Activated naive CD8-positive, alpha-beta T cell (primary cell): ENCODE measurements at regions not wholly inside any gene's neighbourhood (a gene's known extent, or its start where the extent isn't known, plus 50 kb on each side); places are given as distances from the start of the nearest gene placed in this dataset.
"Not testable (repeated sequence)": the region's sequence is repeated elsewhere in the genome, so short reads cannot be mapped to it uniquely, and the experiment has no call there.

ENCODE experiments used
- H3K27ac Mint-ChIP-seq: one replicate; pipeline ENCODE4 v1.8.0; 2021; ENCODE audit warnings: mixed read lengths
- H3K27me3 Mint-ChIP-seq: one replicate; pipeline ENCODE4 v1.8.0; 2021; ENCODE audit warnings: mixed read lengths
- H3K36me3 Mint-ChIP-seq: one replicate; pipeline ENCODE4 v1.8.0; 2021; ENCODE audit warnings: mixed read lengths
- H3K4me1 Mint-ChIP-seq: one replicate; pipeline ENCODE4 v1.8.0; 2021; ENCODE audit warnings: low read depth, mixed read lengths
- H3K4me3 Mint-ChIP-seq: one replicate; pipeline ENCODE4 v1.8.0; 2021; ENCODE audit warnings: mild to moderate bottlenecking, mixed read lengths
- H3K9me3 Mint-ChIP-seq: one replicate; pipeline ENCODE4 v1.8.0; 2021; ENCODE audit warnings: low read depth, mixed read lengths

GRCh38 chr3:68676136-68676535 is 256.2 kb downstream of the TAFA4 start:
- no peak overlapping the region for H3K27ac Mint-ChIP-seq
- no peak overlapping the region for H3K4me3 Mint-ChIP-seq
- no peaks in the 10 kb centered on the region for H3K27me3 Mint-ChIP-seq
- H3K36me3 Mint-ChIP-seq = no peaks in the 10 kb centered on the region
- no peaks in the 10 kb centered on the region for H3K4me1 Mint-ChIP-seq
- H3K9me3 Mint-ChIP-seq = no peaks in the 10 kb centered on the region

DNA sequence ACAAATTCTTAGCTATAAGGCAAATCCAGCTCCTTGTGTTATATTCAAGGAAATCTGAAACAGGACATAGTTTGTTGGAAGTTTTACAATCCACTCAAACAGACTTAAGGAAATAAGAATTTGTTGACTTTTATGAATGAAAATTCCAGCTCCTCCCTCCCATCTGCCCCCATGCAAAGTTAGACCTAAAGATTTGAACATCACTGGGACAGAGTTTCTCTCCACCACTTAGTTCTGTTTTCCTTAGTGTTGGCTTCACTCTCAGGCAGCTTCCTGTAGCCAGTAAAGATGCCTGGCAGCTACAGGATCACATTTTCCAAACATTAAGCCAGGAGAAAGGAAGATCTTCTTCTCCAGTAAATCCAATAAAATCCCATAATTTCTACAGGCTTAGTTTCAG is 265.0 kb downstream of the TAFA4 start:
- Mint-ChIP-seq H3K9me3 (no peaks in the 10 kb centered on the region), H3K4me1 (no peaks in the 10 kb centered on the region), H3K27ac (no peak overlapping the region), H3K36me3 (no peaks in the 10 kb centered on the region), H3K4me3 (no peak overlapping the region), H3K27me3 (no peaks in the 10 kb centered on the region)

DNA sequence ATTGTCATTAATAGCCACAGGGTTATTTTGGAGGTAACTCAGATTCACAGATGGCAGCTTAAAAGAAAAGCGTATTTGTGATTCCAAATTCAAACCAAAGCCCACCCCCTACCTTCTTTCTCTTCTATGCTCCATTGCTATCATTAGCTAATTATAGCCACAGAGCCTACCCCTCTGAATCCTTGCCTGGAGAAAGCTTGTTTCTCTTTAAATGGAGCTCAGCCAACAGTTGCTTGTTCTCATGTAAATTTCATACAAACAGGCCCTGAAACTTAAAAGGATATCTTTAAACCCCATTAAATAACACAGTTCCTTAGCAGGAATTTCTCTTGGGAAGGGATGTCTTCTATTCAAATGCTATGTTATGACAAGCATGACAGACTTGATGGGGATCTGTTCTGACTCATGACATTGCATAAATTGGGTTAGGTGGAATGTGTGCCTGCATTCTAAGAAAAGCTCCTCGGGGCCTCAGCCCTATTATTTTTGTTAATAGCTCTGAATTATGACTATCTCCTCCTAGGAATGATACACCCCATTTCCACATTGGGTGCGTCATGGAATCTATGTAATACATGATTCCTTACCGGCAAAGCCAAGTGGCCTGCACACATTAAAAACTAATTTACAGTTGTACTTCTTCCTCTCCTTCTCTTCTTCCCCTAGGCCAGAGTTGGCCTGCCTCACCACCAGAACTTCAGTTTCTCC is 265.8 kb downstream of the TAFA4 start:
- Mint-ChIP-seq H3K4me3 (no peak overlapping the region), H3K27me3 (no peaks in the 10 kb centered on the region), H3K36me3 (no peaks in the 10 kb centered on the region), H3K9me3 (no peaks in the 10 kb centered on the region), H3K4me1 (no peaks in the 10 kb centered on the region), H3K27ac (no peak overlapping the region)

DNA sequence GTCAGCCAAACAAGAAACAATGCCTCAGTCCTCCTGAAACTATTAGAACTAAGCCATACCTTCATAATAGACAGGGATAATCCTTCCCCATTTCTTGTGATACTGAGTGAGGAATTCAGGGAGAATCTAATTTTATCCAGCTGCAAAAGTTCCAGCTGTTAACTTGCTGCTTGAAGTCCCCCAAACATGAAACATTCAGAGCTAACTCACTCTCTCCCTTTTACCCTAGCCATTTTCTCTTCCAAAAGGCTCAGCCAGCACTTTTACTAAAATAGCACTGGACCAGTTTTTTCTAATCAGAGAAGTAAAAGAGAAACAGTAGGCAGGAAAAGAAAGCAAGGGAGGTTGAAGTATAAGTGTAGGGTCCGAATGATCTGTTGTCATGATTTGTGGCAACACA is 268.1 kb downstream of the TAFA4 start:
- H3K27me3 Mint-ChIP-seq = no peaks in the 10 kb centered on the region
- H3K4me1 Mint-ChIP-seq = no peaks in the 10 kb centered on the region
- H3K4me3 Mint-ChIP-seq = no peak overlapping the region
- H3K9me3 Mint-ChIP-seq = no peaks in the 10 kb centered on the region
- H3K27ac Mint-ChIP-seq = no peak overlapping the region
- H3K36me3 Mint-ChIP-seq = no peaks in the 10 kb centered on the region

DNA sequence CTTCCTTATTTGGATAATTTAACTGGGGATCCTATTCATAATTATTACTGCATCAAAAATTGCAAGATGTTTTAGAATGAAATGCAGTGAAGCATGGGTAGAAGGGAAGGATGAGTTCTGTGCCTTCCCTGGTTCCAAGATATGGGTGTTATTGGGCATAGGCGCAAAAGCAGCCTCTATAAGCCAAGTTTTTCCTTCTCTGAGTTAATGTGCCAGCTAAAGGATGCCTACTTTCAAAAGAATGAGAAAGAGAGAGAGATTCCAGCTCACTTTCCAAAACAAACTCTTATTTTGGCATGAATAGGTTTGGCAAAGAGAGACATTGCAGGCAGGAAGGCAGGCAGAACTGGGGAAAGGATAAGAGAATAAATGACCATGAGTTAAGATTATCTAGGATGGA is 270.2 kb downstream of the TAFA4 start:
- Mint-ChIP-seq H3K27me3 (peaks cover 2% of the 10 kb centered on the region), H3K4me1 (no peaks in the 10 kb centered on the region), H3K27ac (no peak overlapping the region), H3K36me3 (no peaks in the 10 kb centered on the region), H3K4me3 (no peak overlapping the region), H3K9me3 (no peaks in the 10 kb centered on the region)

GRCh38 chr3:68650657-68651056 is 281.7 kb downstream of the TAFA4 start:
- not testable (repeated sequence) for H3K4me1 Mint-ChIP-seq, H3K27me3 Mint-ChIP-seq, H3K36me3 Mint-ChIP-seq, H3K27ac Mint-ChIP-seq, H3K4me3 Mint-ChIP-seq, H3K9me3 Mint-ChIP-seq

DNA sequence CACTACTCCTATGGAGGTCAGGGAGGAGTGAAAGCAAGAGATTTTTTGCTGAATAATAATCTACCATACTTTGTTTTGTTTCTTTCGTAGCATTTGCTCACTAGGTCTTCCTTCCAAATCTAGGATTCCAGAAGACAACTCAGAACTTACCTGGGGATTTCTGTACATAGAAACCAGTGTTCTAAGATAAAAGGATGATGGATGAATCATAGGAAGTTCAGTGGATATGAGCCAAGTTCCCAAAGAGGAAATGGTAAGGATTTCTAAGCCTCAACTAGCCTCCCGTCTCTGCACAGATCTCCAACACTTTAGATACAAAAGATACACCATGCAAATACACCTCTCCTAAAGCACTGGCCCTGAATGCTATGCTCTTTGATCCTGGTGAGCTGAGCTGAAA is 283.9 kb downstream of the TAFA4 start:
- H3K27ac Mint-ChIP-seq = no peak overlapping the region
- H3K27me3 Mint-ChIP-seq = peaks cover 2% of the 10 kb centered on the region
- H3K4me1 Mint-ChIP-seq = no peaks in the 10 kb centered on the region
- no peaks in the 10 kb centered on the region for H3K36me3 Mint-ChIP-seq
- no peak overlapping the region for H3K4me3 Mint-ChIP-seq
- H3K9me3 Mint-ChIP-seq = no peaks in the 10 kb centered on the region

DNA sequence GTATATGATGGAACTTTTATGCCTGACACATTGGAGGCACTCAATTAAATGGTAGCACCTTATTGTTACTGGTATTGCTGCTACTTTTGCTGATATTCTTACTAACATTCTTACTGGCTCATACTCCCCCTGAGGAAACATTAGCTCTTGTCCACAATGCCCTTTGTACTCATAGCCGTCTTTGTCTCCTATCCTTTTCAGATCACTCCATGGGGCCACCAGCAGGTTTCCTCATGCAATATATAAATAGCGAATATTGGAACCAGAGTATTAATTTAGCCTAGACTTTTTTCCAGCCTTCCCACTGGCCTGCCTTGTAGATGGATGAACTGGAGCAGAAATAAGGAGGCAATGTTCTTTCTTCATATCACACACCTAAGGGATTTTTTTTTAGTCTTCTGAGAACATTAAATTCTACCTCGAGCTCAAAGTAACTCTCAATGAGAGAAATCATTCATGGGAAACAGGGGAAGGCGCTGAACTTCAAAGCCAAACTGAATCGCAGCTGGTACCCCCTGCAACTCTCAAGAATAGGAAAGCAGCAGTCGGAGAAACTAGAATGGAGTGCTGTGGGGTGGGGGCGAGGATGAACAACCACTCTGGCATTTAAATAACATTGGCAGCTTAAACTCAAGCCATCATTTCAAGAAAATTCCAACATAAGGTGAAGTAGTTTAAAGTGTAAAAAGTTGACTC is 300.3 kb downstream of the TAFA4 start:
- Mint-ChIP-seq H3K27ac (no peak overlapping the region), H3K9me3 (no peaks in the 10 kb centered on the region), H3K36me3 (no peaks in the 10 kb centered on the region), H3K4me1 (no peaks in the 10 kb centered on the region), H3K4me3 (no peak overlapping the region), H3K27me3 (peaks cover 8% of the 10 kb centered on the region)

DNA sequence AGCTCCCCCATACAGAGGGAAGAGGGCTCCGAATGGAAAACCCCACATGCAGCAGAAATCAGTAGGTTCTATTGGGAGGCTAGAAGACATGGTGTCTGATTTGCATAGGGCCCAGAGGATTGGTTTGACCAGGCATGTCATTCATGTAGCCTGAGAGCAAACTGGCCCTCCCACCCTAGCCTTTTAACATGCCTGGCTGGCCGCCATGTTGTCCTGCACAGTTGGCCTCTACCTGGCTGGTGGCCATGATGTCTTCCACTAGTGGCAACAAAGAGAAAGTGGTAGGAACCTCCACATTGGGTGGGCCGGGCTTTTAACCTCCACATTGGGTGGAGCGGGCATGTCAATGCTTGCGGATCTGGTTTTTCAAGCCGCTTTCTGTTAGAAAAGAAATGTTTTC is 312.1 kb downstream of the TAFA4 start:
- H3K36me3 Mint-ChIP-seq = no peaks in the 10 kb centered on the region
- no peaks in the 10 kb centered on the region for H3K27me3 Mint-ChIP-seq
- no peaks in the 10 kb centered on the region for H3K4me1 Mint-ChIP-seq
- no peak overlapping the region for H3K4me3 Mint-ChIP-seq
- H3K9me3 Mint-ChIP-seq = peaks cover 10% of the 10 kb centered on the region
- H3K27ac Mint-ChIP-seq = no peak overlapping the region

DNA sequence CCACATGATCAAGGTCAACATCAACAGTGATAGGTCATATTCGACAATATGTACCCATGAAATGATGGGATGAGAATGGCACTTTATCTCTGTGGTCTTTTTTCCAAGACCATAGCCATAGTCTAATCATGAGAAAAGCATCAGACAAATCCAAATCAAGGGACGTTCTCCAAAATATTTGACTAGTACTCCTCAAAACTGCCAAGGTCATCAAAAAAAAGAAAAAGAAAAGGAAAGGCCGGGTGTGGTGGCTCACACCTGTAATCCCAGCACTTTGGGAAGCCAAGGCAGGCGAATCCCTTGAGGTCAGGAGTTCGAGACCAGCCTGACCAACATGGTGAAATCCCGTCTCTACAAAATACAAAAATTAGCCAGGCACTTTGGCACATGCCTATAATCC is 318.3 kb downstream of the TAFA4 start:
- Mint-ChIP-seq H3K27ac (no peak overlapping the region), H3K27me3 (peaks cover 2% of the 10 kb centered on the region), H3K9me3 (peaks cover 16% of the 10 kb centered on the region), H3K4me3 (no peak overlapping the region), H3K36me3 (peaks cover 1% of the 10 kb centered on the region), H3K4me1 (no peaks in the 10 kb centered on the region)

- no peaks in the 10 kb centered on the region for H3K36me3 Mint-ChIP-seq
- H3K9me3 Mint-ChIP-seq = peaks cover 2% of the 10 kb centered on the region
- no peak overlapping the region for H3K27ac Mint-ChIP-seq
- H3K4me3 Mint-ChIP-seq = no peak overlapping the region
- H3K27me3 Mint-ChIP-seq = peaks cover 4% of the 10 kb centered on the region
- no peaks in the 10 kb centered on the region for H3K4me1 Mint-ChIP-seq
Observed at GRCh38 chr3:68571321-68571720, 361.0 kb downstream of the TAFA4 start.

GRCh38 chr3:68560728-68561127 is 371.6 kb downstream of the TAFA4 start:
- Mint-ChIP-seq H3K9me3 (no peaks in the 10 kb centered on the region), H3K4me1 (no peaks in the 10 kb centered on the region), H3K4me3 (no peak overlapping the region), H3K36me3 (no peaks in the 10 kb centered on the region), H3K27ac (no peak overlapping the region), H3K27me3 (peaks cover 4% of the 10 kb centered on the region)

- Mint-ChIP-seq H3K36me3 (peaks cover 8% of the 10 kb centered on the region), H3K27ac (no peak overlapping the region), H3K4me3 (no peak overlapping the region), H3K9me3 (no peaks in the 10 kb centered on the region), H3K4me1 (no peaks in the 10 kb centered on the region), H3K27me3 (no peaks in the 10 kb centered on the region)
Observed at GRCh38 chr3:68535782-68536181, 396.6 kb downstream of the TAFA4 start.

- H3K9me3 Mint-ChIP-seq = no peaks in the 10 kb centered on the region
- H3K4me1 Mint-ChIP-seq = no peaks in the 10 kb centered on the region
- no peak overlapping the region for H3K27ac Mint-ChIP-seq
- H3K27me3 Mint-ChIP-seq = peaks cover 2% of the 10 kb centered on the region
- H3K36me3 Mint-ChIP-seq = peaks cover 4% of the 10 kb centered on the region
- no peak overlapping the region for H3K4me3 Mint-ChIP-seq
Observed at GRCh38 chr3:68523330-68523729, 409.0 kb downstream of the TAFA4 start.

DNA sequence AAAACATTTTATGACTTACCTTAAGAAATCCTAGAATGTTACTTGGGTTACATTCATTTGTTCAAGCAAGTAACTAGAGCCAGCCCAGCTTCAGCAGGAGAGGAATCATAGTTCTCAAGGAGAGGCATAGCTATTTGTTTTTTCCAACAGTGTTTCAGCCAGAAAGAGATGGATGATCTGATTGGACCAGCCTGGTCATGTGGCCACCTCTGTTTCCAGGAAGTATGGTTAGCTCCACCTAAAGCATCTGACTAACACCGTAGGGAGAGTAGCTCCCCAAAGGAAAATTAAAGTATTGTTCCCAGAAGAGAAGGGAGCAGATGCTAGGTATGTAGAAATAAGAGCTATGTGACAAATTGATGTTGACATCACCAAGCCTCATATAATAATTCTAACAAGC is 417.1 kb downstream of the TAFA4 start:
- Mint-ChIP-seq H3K27me3 (no peaks in the 10 kb centered on the region), H3K9me3 (peaks cover 5% of the 10 kb centered on the region), H3K4me3 (no peak overlapping the region), H3K27ac (no peak overlapping the region), H3K36me3 (peaks cover 4% of the 10 kb centered on the region), H3K4me1 (no peaks in the 10 kb centered on the region)

DNA sequence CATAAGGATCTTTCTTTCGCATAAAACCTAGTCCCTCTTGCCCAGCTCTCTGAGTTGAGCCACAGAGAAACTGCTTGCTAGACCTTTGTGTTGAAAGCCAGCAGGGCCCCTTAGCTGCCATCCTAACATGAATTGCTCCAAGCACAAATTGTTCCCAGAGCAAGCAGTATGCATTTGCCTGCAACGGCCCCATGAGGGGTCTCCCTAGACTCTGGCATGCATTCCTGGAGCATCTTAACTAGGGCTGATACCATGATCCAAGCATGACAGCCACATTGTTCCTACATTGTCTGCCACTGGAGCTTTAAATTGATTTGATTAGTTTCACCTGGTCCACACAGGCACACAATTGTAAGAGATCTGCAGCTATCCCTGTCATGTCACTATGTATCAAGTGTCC is 428.1 kb downstream of the TAFA4 start:
- H3K4me3 Mint-ChIP-seq = no peak overlapping the region
- no peaks in the 10 kb centered on the region for H3K27me3 Mint-ChIP-seq
- H3K4me1 Mint-ChIP-seq = no peaks in the 10 kb centered on the region

More for the DNA sequence above, 428.1 kb downstream of the TAFA4 start:
- H3K9me3 Mint-ChIP-seq = no peaks in the 10 kb centered on the region
- H3K27ac Mint-ChIP-seq = no peak overlapping the region
- no peaks in the 10 kb centered on the region for H3K36me3 Mint-ChIP-seq
